Caco-2 (cell line): ENCODE measurements at regions not wholly inside any gene's neighbourhood (a gene's known extent, or its start where the extent isn't known, plus 50 kb on each side); places are given as distances from the start of the nearest gene placed in this dataset.

ENCODE experiments used
- BruUV-seq: library from RNA; stranded (reverse); fragments of 400-500 nt; replicated peaks from 2 replicates; lab custom pipeline; 2021; lab: Mats Ljungman, UMichigan
- CTCF ChIA-PET: fragments of 300-600 bp; sonication (Branson Sonifier 250); formaldehyde crosslinking; loops from one replicate; lab custom pipeline; 2022; ENCODE audit warnings: antibody characterized with exemption; lab: Charles Lee
- POLR2A ChIA-PET: fragments of 300-600 bp; sonication (Branson Sonifier 250); formaldehyde crosslinking; loops from one replicate; lab custom pipeline; 2022; ENCODE audit warnings: antibody characterized with exemption; lab: Charles Lee
- DNase-seq, 2 experiments: peaks; one replicate each; pipeline versions ENCODE4 v3.0.0 to v3.0.0-alpha.2; 2020 to 2022
- H3K27me3 ChIP-seq: replicated peaks from 2 replicates; pipeline ENCODE4 v1.6.0; 2011; ENCODE audit warnings: low read length; ENCODE audit not compliant: control insufficient read depth, insufficient read depth
- H3K36me3 ChIP-seq: 2 replicates; pipeline ENCODE4 v1.5.1; 2011; ENCODE audit warnings: low read length; ENCODE audit not compliant: control insufficient read depth, insufficient read depth
- H3K4me1 ChIP-seq: fragments of 250-450 bp; sonication (Bioruptor Pico); 2 replicates; pipeline ENCODE4 v1.5.1; 2020; ENCODE audit warnings: mild to moderate bottlenecking
- H3K4me3 ChIP-seq: 2 replicates; pipeline ENCODE4 v1.5.1; 2011; ENCODE audit warnings: low read depth, mild to moderate bottlenecking, control low read depth, low read length
- H3K9me3 ChIP-seq: fragments of 250-450 bp; sonication (Bioruptor Pico); 2 replicates; pipeline ENCODE4 v1.5.1; 2020; ENCODE audit warnings: mild to moderate bottlenecking, moderate library complexity
- H3K27ac Mint-ChIP-seq: one replicate; pipeline ENCODE4 v1.8.0; 2022; ENCODE audit warnings: mixed read lengths; ENCODE audit not compliant: unreplicated experiment
- H3K27me3 Mint-ChIP-seq: one replicate; pipeline ENCODE4 v1.8.0; 2022; ENCODE audit warnings: mixed read lengths; ENCODE audit not compliant: insufficient read depth, unreplicated experiment
- H3K36me3 Mint-ChIP-seq: one replicate; pipeline ENCODE4 v1.8.0; 2022; ENCODE audit warnings: mild to moderate bottlenecking, mixed read lengths; ENCODE audit not compliant: insufficient read depth, unreplicated experiment
- H3K4me1 Mint-ChIP-seq: one replicate; pipeline ENCODE4 v1.8.0; 2022; ENCODE audit warnings: low read depth, mixed read lengths; ENCODE audit not compliant: unreplicated experiment
- H3K4me3 Mint-ChIP-seq: one replicate; pipeline ENCODE4 v1.8.0; 2022; ENCODE audit warnings: mild to moderate bottlenecking, moderate library complexity, mixed read lengths; ENCODE audit not compliant: unreplicated experiment
- H3K9me3 Mint-ChIP-seq: one replicate; pipeline ENCODE4 v1.8.0; 2022; ENCODE audit warnings: mixed read lengths; ENCODE audit not compliant: unreplicated experiment
- CTCF ChIP-seq, 2 experiments: fragments of 200-600 bp in 1 of 2; IDR thresholded peaks; 1 replicate in 1 of 2; 2 replicates in 1 of 2; pipeline versions ENCODE4 v1.5.1 to v1.8.0; 2011 to 2022; ENCODE audit warnings: antibody characterized with exemption in 1 of 2, control low read depth in 1 of 2, inconsistent platforms in 1 of 2, low read depth in 1 of 2, low read length in 1 of 2, mild to moderate bottlenecking in 1 of 2, moderate library complexity in 1 of 2; ENCODE audit not compliant: insufficient read depth in 1 of 2, severe bottlenecking in 1 of 2, unreplicated experiment in 1 of 2
- intact Hi-C: fragments of 100-400 bp; cut with micrococcal nuclease; formaldehyde crosslinking; loops from one replicate; pipeline ENCODE4 v1.10.0; 2022; ENCODE audit not compliant: unreplicated experiment

GRCh38 chr6:81169166-81169565 lies 583.3 kb downstream of the TENT5A start:
- no peaks in the 10 kb centered on the region for H3K9me3 ChIP-seq
- no peak for DNase-seq
- H3K4me3 Mint-ChIP-seq: no peak overlapping the region
- H3K9me3 Mint-ChIP-seq: no peaks in the 10 kb centered on the region
- no peaks in the 10 kb centered on the region for H3K36me3 Mint-ChIP-seq
- H3K27me3 Mint-ChIP-seq: no peaks in the 10 kb centered on the region
- no peak overlapping the region for H3K27ac Mint-ChIP-seq
- no peaks in the 10 kb centered on the region for H3K4me1 Mint-ChIP-seq
- no peak overlapping the region for H3K4me3 ChIP-seq
- POLR2A ChIA-PET: no interaction called here
- no peak for TF ChIP-seq CTCF (IDR thresholded peaks at IDR 0.05; ENCODE audit: insufficient read depth in 1 of 2, low read depth in 1 of 2, low read length in 1 of 2, severe bottlenecking in 1 of 2, unreplicated experiment in 1 of 2)
- BruUV-seq: no TSS peak
- no peaks in the 10 kb centered on the region for H3K4me1 ChIP-seq
- CTCF ChIA-PET: no interaction called here
- H3K36me3 ChIP-seq: no peaks in the 10 kb centered on the region
- intact Hi-C loops: no loop called here
- H3K27me3 ChIP-seq: no peaks in the 10 kb centered on the region

- ChIA-PET CTCF (no interaction called here), POLR2A (no interaction called here)
- intact Hi-C loops: no loop called here
- no TSS peak for BruUV-seq
- H3K4me3 ChIP-seq: no peak overlapping the region
- Mint-ChIP-seq H3K27me3 (peaks cover 3% of the 10 kb centered on the region), H3K4me1 (no peaks in the 10 kb centered on the region), H3K36me3 (no peaks in the 10 kb centered on the region), H3K4me3 (no peak overlapping the region), H3K27ac (no peak overlapping the region), H3K9me3 (no peaks in the 10 kb centered on the region)
- no peaks in the 10 kb centered on the region for H3K4me1 ChIP-seq
- H3K27me3 ChIP-seq: no peaks in the 10 kb centered on the region
- H3K9me3 ChIP-seq: no peaks in the 10 kb centered on the region
- DNase-seq: no peak
- H3K36me3 ChIP-seq: no peaks in the 10 kb centered on the region
- TF ChIP-seq CTCF (IDR thresholded peaks at IDR 0.05; ENCODE audit: insufficient read depth in 1 of 2, low read depth in 1 of 2, low read length in 1 of 2, severe bottlenecking in 1 of 2, unreplicated experiment in 1 of 2): no peak
These were observed 585.7 kb downstream of the TENT5A start for GRCh38 chr6:81166770-81167169.

GRCh38 chr6:81158956-81159355 lies 593.5 kb downstream of the TENT5A start:
- Histone ChIP-seq H3K4me1 (no peaks in the 10 kb centered on the region), H3K9me3 (no peaks in the 10 kb centered on the region), H3K4me3 (no peak overlapping the region), H3K27me3 (no peaks in the 10 kb centered on the region), H3K36me3 (no peaks in the 10 kb centered on the region)
- no peak for TF ChIP-seq CTCF (IDR thresholded peaks at IDR 0.05; ENCODE audit: insufficient read depth in 1 of 2, low read depth in 1 of 2, low read length in 1 of 2, severe bottlenecking in 1 of 2, unreplicated experiment in 1 of 2)
- H3K36me3 Mint-ChIP-seq: no peaks in the 10 kb centered on the region
- ChIA-PET POLR2A (no interaction called here), CTCF (no interaction called here)
- no peaks in the 10 kb centered on the region for H3K9me3 Mint-ChIP-seq
- intact Hi-C loops: no loop called here
- H3K27me3 Mint-ChIP-seq: peaks cover 1% of the 10 kb centered on the region
- no peak overlapping the region for H3K4me3 Mint-ChIP-seq
- BruUV-seq: no TSS peak
- H3K27ac Mint-ChIP-seq: no peak overlapping the region
- no peaks in the 10 kb centered on the region for H3K4me1 Mint-ChIP-seq
- DNase-seq: no peak
